Nephron progenitor cell (in vitro differentiated cells): ENCODE measurements at regions not wholly inside any gene's neighbourhood (a gene's known extent, or its start where the extent isn't known, plus 50 kb on each side); places are given as distances from the start of the nearest gene placed in this dataset.

Source experiments
- DNase-seq: peaks from one replicate; pipeline ENCODE4 v3.0.0; 2021
- H3K27ac Mint-ChIP-seq: 2 replicates; pipeline ENCODE4 v1.8.0; 2021; ENCODE audit warnings: mild to moderate bottlenecking, moderate library complexity, mixed read lengths
- H3K27me3 Mint-ChIP-seq: 2 replicates; pipeline ENCODE4 v1.8.0; 2021; ENCODE audit warnings: mild to moderate bottlenecking, low read depth, mixed read lengths; ENCODE audit not compliant: poor library complexity
- H3K36me3 Mint-ChIP-seq: 2 replicates; pipeline ENCODE4 v1.8.0; 2021; ENCODE audit warnings: low read depth, mixed read lengths
- H3K4me1 Mint-ChIP-seq: 2 replicates; pipeline ENCODE4 v1.8.0; 2021; ENCODE audit warnings: mixed read lengths
- H3K4me3 Mint-ChIP-seq: 2 replicates; pipeline ENCODE4 v1.8.0; 2021; ENCODE audit warnings: mild to moderate bottlenecking, moderate library complexity, mixed read lengths
- H3K9me3 Mint-ChIP-seq: 2 replicates; pipeline ENCODE4 v1.8.0; 2021; ENCODE audit warnings: mild to moderate bottlenecking, moderate library complexity, mixed read lengths
- CTCF ChIP-seq: fragments of 200-600 bp; sonication (generic); IDR thresholded peaks from 2 replicates; pipeline ENCODE4 v1.5.0; 2021; ENCODE audit warnings: antibody characterized with exemption

GRCh38 chr10:1807924-1808323 is 70.6 kb upstream of the ADARB2 start:
- TF ChIP-seq CTCF: no peak
- H3K4me1 Mint-ChIP-seq: no peaks in the 10 kb centered on the region
- no peaks in the 10 kb centered on the region for H3K9me3 Mint-ChIP-seq
- no peak overlapping the region for H3K27ac Mint-ChIP-seq
- no peaks in the 10 kb centered on the region for H3K36me3 Mint-ChIP-seq
- no peak overlapping the region for H3K4me3 Mint-ChIP-seq
- no peak for DNase-seq
- peaks cover 11% of the 10 kb centered on the region for H3K27me3 Mint-ChIP-seq

GRCh38 chr10:1807196-1807595 is 69.9 kb upstream of the ADARB2 start:
- Mint-ChIP-seq H3K4me1 (no peaks in the 10 kb centered on the region), H3K27me3 (peaks cover 17% of the 10 kb centered on the region), H3K4me3 (no peak overlapping the region), H3K9me3 (no peaks in the 10 kb centered on the region), H3K36me3 (no peaks in the 10 kb centered on the region), H3K27ac (no peak overlapping the region)
- TF ChIP-seq CTCF: no peak
- DNase-seq: no peak

GRCh38 chr10:1802413-1802812 is 65.1 kb upstream of the ADARB2 start:
- peaks cover 16% of the 10 kb centered on the region for H3K27me3 Mint-ChIP-seq
- H3K9me3 Mint-ChIP-seq: peaks cover 9% of the 10 kb centered on the region
- H3K4me3 Mint-ChIP-seq: no peak overlapping the region
- H3K27ac Mint-ChIP-seq: no peak overlapping the region
- DNase-seq: no peak
- TF ChIP-seq CTCF: no peak
- H3K36me3 Mint-ChIP-seq: no peaks in the 10 kb centered on the region
- no peaks in the 10 kb centered on the region for H3K4me1 Mint-ChIP-seq

- Mint-ChIP-seq H3K27ac (no peak overlapping the region), H3K36me3 (no peaks in the 10 kb centered on the region), H3K4me1 (no peaks in the 10 kb centered on the region), H3K27me3 (peaks cover 19% of the 10 kb centered on the region), H3K4me3 (no peak overlapping the region), H3K9me3 (no peaks in the 10 kb centered on the region)
- no peak for TF ChIP-seq CTCF
- no peak for DNase-seq
Measured at GRCh38 chr10:1788401-1788800, 51.1 kb upstream of the ADARB2 start.
